ENCODE measurements at regions not wholly inside any gene's neighbourhood (a gene's known extent, or its start where the extent isn't known, plus 50 kb on each side); places are given as distances from the start of the nearest gene placed in this dataset.

GRCh38 chr10:8194050-8194449, 139.6 kb downstream of the GATA3 start:
- intact Hi-C loops (cut with DNase I; ENCODE audit: low total_unique reads) = no loop called here
- no peaks in the 10 kb centered on the region for H3K4me1 ChIP-seq
- H3K9me3 ChIP-seq = no peaks in the 10 kb centered on the region
- no peaks in the 10 kb centered on the region for H3K36me3 ChIP-seq
- DNase-seq = no peak
- no peak for TF ChIP-seq CTCF (IDR thresholded peaks at IDR 0.05)
- no peaks in the 10 kb centered on the region for H3K27me3 ChIP-seq
- H3K27ac ChIP-seq = no peak overlapping the region
- H3K4me3 ChIP-seq = no peak overlapping the region

- H3K4me1 ChIP-seq = no peaks in the 10 kb centered on the region
- no peak overlapping the region for H3K27ac ChIP-seq
- no peaks in the 10 kb centered on the region for H3K27me3 ChIP-seq
- no peaks in the 10 kb centered on the region for H3K36me3 ChIP-seq
- TF ChIP-seq CTCF (IDR thresholded peaks at IDR 0.05) = no peak
- H3K9me3 ChIP-seq = no peaks in the 10 kb centered on the region
- no peak for DNase-seq
- intact Hi-C loops (cut with DNase I; ENCODE audit: low total_unique reads) = no loop called here
- no peak overlapping the region for H3K4me3 ChIP-seq
Observed at GRCh38 chr10:8206882-8207281, 152.4 kb downstream of the GATA3 start.

GRCh38 chr10:8211631-8212030, 157.1 kb downstream of the GATA3 start:
- no peak for DNase-seq
- no peaks in the 10 kb centered on the region for H3K4me1 ChIP-seq
- no peaks in the 10 kb centered on the region for H3K9me3 ChIP-seq
- H3K4me3 ChIP-seq = no peak overlapping the region
- no peak for TF ChIP-seq CTCF (IDR thresholded peaks at IDR 0.05)
- no peak overlapping the region for H3K27ac ChIP-seq
- H3K36me3 ChIP-seq = no peaks in the 10 kb centered on the region
- no peaks in the 10 kb centered on the region for H3K27me3 ChIP-seq
- intact Hi-C loops (cut with DNase I; ENCODE audit: low total_unique reads) = no loop called here

- Histone ChIP-seq H3K36me3 (no peaks in the 10 kb centered on the region), H3K27ac (no peak overlapping the region), H3K27me3 (no peaks in the 10 kb centered on the region), H3K4me1 (no peaks in the 10 kb centered on the region), H3K4me3 (no peak overlapping the region), H3K9me3 (no peaks in the 10 kb centered on the region)
- TF ChIP-seq CTCF (IDR thresholded peaks at IDR 0.05) = no peak
- intact Hi-C loops (cut with DNase I; ENCODE audit: low total_unique reads) = no loop called here
- DNase-seq = no peak
Observed at GRCh38 chr10:8213735-8214134, 159.2 kb downstream of the GATA3 start.

- no peak for TF ChIP-seq CTCF (IDR thresholded peaks at IDR 0.05)
- Histone ChIP-seq H3K4me3 (no peak overlapping the region), H3K27ac (no peak overlapping the region), H3K4me1 (no peaks in the 10 kb centered on the region), H3K9me3 (no peaks in the 10 kb centered on the region), H3K36me3 (no peaks in the 10 kb centered on the region), H3K27me3 (no peaks in the 10 kb centered on the region)
- intact Hi-C loops (cut with DNase I; ENCODE audit: low total_unique reads) = no loop called here
- no peak for DNase-seq
Observed at GRCh38 chr10:8214587-8214986, 160.1 kb downstream of the GATA3 start.

GRCh38 chr10:8216893-8217292, 162.4 kb downstream of the GATA3 start:
- DNase-seq = no peak
- intact Hi-C loops (cut with DNase I; ENCODE audit: low total_unique reads) = no loop called here
- H3K36me3 ChIP-seq = no peaks in the 10 kb centered on the region
- no peaks in the 10 kb centered on the region for H3K4me1 ChIP-seq
- no peaks in the 10 kb centered on the region for H3K9me3 ChIP-seq
- H3K4me3 ChIP-seq = no peak overlapping the region
- TF ChIP-seq CTCF (IDR thresholded peaks at IDR 0.05) = no peak
- H3K27me3 ChIP-seq = no peaks in the 10 kb centered on the region
- no peak overlapping the region for H3K27ac ChIP-seq

All from tibial artery (tissue), 4 donors.